ENCODE measurements at regions not wholly inside any gene's neighbourhood (a gene's known extent, or its start where the extent isn't known, plus 50 kb on each side); places are given as distances from the start of the nearest gene placed in this dataset.

DNA sequence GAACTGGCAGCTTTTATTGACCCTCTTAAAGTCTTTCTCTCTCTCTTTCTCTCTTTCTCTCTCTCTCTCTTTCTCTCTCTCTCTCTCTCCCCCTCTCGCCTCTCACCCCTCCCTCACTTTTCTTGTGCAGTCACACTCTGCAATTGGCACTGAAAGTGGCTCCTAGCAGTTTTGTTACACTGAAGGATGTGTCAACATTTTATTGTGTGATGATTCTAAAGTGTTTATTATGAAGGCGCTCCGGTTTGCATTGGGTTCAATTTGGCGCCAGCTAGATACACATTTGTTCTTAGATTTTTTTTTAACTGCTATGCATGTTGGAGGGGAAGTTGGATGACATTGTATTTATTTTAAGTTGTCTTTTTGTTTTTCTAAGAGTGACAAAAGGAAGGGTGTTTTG, 64.0 kb upstream of the CHRM3 start:
- DNase-seq (ENCODE audit: low read depth in 3 of 3, low spot score in 1 of 3), result no peak

DNA sequence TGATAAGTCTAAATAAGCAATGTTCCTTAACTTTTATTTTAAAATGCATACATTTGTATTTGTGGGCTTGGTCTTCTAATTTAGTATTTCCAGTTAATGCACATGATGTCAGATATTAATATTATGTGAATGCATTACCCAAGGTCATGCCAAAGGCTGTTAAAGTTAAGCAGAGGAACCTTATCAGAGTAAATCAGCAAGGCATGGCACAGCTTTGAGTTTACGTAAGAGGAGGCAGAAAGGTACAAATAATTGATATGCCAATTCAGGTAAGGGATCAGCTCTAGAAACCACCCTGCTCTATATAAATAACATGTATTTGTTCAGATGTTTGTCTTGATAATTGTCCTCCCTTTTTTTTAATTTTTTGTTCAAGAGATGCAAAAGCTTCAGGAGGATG, 64.5 kb upstream of the CHRM3 start:
- no peak for DNase-seq (ENCODE audit: low read depth in 3 of 3, low spot score in 1 of 3)

DNA sequence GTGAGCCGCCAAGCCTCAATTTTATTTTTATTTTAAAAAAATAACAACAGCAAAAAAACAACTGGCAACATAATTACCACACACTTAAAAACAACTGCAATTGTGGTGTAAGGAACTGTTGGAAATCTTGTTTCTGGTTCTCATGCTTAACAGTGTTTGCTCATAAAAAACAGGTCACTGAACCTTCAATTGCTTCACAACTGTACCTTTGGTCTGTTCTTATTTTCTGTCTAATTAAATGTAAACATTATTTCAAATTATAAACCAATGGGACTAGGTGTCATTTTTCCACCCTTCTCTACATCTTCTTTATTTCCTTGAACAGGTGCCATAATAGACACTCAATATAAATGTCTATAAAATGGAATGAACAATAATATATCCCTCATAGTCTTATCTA, 68.4 kb upstream of the CHRM3 start:
- no peak for DNase-seq (ENCODE audit: low read depth in 3 of 3, low spot score in 1 of 3)

DNA sequence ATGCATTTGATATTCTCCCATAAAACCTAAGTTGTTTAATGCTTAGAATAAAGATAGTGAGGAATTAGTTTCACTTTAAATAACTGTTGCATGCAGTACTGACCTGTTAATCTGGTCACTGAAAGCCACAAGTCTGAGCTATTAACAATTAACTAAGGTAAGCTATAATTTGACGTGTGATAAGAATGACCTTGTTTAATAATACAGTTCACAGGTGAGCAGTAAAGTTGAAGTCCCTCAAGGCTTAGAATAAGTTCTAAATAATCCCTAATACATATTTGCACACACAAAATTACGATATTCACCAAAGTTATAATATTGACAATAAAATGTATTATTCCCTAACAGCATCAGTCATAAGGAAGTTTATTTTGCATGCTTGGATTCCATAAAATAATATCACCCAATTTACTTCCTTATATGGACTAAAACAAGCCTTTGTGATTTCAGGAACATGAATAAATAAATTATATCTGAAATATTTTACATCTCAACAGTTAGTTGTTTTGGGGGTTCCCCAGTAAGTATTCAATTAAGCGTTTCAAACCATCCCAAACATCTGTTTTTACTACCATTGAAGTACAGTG, 70.6 kb upstream of the CHRM3 start:
- DNase-seq (ENCODE audit: low read depth in 3 of 3, low spot score in 1 of 3), result no peak

DNA sequence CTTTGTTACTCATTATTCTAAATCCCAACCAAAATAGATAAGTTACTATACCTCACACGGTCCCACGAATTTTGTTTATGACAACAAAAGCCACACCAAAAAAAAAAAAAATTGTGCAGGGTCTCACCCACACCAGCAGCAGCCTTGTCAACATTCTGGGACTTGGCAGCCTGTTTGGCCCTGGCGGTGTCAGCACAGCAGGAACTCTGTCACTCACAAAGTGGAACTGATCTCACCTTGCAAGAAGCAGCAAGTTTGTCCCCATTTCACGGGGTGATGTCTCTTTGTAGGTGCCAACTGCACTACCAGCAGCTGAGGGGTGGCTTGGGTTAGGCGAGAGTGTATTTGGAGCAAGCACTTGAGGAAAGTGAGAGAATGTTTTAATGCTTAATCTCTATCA, 75.0 kb upstream of the CHRM3 start:
- no peak for DNase-seq (ENCODE audit: low read depth in 3 of 3, low spot score in 1 of 3)

DNA sequence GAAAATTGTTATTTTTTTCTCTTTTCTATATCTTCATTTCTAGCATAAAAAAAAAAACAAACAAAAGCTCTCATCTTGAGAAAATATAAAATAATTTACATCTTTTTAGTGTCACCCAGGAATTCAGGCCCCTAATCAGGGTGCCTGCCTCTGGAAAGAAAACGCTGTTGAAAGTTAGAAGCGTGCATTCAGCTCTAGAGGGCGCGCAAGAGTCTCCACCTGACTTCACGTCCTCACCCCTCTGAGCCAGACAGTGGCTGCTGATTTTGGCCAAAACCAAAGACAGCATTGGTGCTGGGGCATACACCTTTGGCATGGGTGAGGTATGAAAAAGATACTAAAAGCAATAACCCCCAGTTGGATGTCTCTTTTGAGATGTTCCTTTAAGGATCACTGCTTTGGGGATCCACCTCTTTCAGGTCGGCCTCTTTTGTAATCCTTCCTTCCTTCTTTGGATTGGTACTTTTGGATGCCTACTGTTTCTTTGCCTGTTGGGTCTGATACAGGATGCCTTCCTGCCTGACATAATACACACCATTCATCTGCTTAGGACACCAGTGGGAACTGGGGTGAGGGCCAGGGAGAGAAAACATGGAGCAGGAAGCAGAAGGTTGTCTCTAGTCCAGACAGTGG, 77.6 kb upstream of the CHRM3 start:
- no peak for DNase-seq (ENCODE audit: low read depth in 3 of 3, low spot score in 1 of 3)

DNA sequence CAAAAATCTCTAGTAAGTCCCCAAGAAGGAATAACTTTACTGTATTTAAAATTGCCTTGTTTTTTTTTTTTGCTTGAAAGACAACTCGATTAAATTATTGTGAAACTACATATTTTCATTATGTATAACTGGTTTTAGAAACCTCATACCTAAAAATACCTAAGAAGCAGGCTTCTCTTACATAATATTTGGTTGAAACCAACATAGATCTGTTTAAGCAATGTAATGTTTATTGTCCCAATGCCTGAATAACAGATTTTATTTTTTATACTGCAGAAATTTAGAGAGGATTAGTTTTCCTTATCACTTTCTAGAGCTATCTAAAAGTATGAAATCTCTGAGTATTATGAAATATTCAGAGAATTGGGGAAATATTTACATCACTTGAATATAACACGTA, 78.5 kb upstream of the CHRM3 start:
- no peak for DNase-seq (ENCODE audit: low read depth in 3 of 3, low spot score in 1 of 3)

DNA sequence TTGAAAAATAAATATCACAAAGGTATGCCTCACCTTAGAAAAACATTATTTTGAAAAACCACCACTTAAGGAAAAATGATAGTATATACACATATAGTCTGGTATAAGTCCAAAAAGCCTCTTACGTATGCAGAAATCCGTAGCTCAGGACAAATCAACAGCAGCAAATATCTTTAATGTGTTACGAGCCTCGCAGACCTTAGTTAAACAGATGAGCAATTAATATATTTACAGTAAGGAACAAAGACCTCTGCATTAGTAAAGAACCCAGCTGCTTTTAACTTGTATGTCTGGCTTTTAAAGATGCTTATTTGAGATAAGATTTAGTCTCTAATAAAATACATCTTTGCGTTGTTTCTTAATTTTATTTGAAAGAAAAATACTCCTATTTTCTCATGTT, 79.9 kb upstream of the CHRM3 start:
- DNase-seq (ENCODE audit: low read depth in 3 of 3, low spot score in 1 of 3), result no peak

DNA sequence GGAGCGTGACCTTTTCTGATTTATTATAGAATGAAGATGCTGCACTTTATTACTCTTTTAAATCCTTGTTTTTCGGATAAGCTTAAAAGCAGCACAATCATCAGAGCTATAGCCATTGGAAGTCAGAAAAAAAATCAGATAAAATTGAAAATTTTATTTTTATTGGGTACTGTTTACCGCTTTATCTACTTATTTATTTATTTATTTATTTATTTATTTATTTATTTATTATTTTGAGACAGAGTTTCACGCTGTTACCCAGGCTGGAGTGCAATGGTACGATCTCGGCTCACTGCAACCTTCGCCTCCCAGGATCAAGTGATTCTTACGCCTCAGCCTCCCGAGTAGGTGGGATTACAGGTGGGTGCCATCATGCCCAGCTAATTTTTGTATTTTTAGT, 83.1 kb upstream of the CHRM3 start:
- no peak for DNase-seq (ENCODE audit: low read depth in 3 of 3, low spot score in 1 of 3)

DNA sequence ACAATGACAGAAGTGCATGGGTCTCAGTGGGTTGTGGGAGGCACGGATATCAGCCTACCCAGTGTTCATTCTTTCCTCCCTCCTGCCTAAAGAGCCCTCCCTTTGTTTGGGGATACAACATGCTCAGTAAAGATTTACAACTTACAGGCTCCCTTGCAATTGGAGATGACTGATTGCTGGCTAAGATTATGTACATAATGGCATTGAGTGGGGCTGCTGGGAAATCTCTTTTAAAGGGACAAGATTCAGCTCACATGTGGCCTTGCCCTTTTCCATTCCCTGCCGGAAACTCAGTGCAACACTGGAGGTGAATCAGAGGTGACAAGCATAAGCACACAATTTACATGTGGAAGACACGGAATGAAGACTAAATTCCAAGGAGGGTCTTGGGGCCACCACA, 83.7 kb upstream of the CHRM3 start:
- DNase-seq (ENCODE audit: low read depth in 3 of 3, low spot score in 1 of 3), result no peak

DNA sequence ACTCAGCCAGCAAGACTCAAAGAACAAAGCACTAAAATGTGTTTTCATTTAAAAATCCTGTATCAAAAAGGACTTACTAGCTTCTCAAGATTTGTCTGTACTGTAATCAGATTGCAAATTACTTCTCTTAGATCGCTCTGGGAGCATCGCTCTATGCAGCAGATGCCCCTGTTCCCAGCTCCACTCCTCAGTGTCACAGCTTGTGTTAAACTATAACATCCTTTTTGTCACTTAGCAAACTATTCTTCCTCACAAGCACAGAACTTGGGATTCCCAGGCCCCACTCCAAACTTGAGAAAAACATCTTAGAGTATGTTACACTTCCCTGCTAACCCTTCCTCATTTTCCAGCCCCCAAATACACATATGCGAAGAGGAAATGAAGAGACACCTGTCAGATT, 85.1 kb upstream of the CHRM3 start:
- no peak for DNase-seq (ENCODE audit: low read depth in 3 of 3, low spot score in 1 of 3)

DNA sequence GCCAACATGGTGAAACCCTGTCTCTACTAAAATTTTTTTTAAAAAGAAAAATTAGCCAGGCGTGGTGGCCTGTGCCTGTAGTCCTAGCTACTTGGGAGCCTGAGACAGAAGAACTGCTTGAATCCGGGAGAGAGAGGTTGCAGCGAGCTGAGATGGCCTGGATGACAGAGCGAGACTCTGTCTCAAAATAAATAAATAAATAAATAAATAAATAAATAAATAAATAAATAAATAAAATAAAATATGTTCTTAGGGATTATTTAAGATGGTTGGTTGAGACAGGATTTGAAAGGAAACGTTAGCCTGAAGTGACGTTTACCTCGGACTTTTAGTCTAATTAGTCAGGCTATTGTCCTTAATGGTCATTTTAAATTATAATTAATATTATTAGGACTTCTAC, 88.5 kb upstream of the CHRM3 start:
- DNase-seq (ENCODE audit: low read depth in 3 of 3, low spot score in 1 of 3), result no peak

DNA sequence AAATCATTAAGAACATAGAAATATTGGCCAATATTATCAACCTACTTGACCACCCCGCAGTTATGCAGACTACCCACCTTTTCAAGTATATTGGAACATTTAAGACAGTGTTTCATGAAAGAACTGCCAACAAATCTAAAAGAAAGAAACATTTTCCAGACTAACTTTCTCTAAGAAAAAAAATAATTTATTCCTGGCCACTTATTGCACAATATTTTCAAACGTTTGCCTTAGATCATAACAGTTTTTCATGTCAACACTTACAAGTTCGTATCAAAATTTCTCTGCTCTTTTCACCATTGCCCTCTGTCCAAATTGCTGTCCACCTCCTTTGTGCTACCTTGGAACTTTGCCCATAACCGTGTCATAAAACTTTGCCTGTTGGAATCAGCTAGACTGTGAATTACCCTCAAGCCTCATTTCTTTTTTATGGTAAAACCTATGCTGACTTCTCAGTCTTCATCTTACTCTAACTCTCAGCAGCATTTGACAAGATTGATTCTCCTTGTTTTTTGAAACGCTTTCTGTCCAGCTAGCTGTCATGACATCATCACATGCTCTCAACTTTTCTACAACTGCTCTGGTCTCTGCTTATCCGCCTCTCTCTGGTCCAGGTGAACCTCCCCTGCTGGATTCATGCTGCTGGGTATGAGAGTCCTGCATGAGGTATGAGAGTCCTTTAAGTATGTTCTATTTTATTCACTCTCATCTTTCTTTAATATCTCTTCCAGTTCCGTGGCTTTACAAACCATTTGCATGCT, 92.8 kb upstream of the CHRM3 start:
- no peak for DNase-seq (ENCODE audit: low read depth in 3 of 3, low spot score in 1 of 3)

DNA sequence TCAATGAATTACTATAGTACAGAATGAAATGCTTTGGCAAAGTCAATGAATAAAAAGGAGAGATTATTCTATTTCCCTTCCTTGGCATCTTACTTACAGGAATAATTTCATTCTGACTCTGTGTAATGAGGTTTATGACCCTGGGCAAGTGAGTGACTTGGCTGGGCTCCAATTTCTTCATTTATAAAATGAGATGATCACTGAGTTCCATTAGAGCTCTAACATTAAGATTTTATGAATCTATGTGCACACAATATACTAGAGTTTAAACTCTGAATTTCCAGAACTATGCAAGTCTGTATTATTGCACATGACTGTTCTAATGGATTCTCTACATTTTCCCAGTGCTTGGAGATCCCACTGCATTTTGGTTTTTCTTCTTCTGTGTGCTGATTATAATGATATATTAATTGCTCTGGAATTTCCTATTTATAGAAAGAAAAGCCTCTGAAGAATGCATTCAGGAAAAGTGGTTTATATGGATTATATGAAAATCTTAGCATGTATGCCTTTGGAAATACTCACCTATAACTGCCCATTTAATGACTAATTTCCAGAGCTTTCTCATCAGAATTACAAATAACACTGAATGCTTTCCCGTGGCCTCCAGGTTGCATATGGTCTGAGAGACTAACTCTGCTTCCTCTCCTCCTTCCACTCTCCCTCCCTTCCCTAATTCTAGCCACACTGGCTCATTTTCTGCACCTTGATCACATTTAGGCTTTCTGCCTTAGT, 97.4 kb upstream of the CHRM3 start:
- DNase-seq (ENCODE audit: low read depth in 3 of 3, low spot score in 1 of 3), result no peak

DNA sequence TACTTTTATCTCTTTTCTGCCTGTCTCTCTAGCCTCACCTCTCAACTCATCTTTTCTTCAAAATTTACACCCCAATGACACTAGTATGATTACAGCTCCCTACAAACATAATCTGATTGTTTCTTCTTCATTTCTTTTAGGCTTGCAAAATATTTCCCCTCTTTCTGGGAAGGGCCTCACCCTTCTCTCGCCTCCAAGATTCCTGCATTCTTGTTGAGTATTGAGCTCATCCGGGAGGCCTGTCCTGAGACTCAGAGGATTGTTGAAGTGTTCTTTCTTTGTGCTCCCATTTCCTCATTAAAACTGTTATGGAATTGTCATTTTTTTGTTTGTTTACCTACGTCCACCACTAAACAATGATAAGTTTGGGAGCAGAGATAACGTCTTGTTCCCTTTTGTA, 99.1 kb upstream of the CHRM3 start:
- DNase-seq (ENCODE audit: low read depth in 3 of 3, low spot score in 1 of 3), result no peak

DNA sequence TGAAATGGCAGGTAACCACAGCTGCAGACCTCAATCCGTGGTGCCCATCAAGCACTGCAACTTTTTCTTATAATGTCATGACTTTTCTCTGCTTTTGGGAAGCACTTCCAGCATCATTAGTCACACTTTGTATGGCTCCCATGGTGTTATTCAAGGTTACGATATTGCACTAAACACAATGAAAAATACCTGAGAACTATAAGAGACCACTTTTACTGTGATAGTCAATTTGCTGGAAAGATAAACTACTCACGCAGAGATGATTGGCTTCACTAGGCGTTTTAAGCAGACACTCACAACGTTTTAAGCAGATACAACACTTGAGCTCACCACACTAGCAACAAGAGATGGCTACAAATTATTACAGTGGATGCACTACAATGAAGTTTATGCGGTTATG, 103.2 kb upstream of the CHRM3 start:
- no peak for DNase-seq (ENCODE audit: low read depth in 3 of 3, low spot score in 1 of 3)

DNA sequence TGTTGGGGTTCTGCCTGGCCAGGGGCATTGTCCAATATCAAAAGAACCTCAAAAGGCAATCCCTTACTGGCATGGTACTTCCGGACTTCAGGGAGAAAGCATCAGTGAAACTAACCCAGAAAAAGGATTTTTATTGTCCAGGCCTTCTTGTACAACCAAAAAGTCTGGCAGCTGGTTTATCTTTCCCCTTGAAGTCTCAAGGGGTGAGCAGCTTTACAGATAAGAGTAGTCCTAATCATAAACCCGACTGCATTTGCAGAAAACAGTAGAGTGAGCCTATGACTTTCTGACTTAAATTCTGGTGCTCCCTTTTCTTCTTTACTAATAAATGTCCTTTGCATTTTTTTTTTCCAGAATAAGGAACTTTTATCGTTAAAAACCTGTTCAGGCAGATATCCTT, 104.0 kb upstream of the CHRM3 start:
- no peak for DNase-seq (ENCODE audit: low read depth in 3 of 3, low spot score in 1 of 3)

DNA sequence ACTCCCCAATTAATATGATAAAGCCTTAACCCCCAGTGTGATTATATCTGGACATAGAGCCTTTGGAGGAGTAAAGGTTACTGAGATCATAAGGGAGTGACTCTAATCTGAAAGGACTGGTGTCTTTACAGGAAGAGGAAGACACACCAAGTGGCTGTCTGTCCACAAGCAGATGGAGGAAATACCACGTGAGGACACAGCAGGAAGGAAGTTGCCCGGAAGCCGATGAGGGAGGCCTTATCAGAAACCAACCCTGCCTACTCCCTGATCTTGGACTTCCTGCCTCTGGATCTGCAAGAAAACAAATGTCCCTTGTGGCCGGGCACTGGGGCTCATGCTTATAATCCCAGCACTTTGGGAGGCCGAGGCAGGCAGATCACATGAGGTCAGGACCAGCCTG, 110.3 kb upstream of the CHRM3 start:
- no peak for DNase-seq (ENCODE audit: low read depth in 3 of 3, low spot score in 1 of 3)

DNA sequence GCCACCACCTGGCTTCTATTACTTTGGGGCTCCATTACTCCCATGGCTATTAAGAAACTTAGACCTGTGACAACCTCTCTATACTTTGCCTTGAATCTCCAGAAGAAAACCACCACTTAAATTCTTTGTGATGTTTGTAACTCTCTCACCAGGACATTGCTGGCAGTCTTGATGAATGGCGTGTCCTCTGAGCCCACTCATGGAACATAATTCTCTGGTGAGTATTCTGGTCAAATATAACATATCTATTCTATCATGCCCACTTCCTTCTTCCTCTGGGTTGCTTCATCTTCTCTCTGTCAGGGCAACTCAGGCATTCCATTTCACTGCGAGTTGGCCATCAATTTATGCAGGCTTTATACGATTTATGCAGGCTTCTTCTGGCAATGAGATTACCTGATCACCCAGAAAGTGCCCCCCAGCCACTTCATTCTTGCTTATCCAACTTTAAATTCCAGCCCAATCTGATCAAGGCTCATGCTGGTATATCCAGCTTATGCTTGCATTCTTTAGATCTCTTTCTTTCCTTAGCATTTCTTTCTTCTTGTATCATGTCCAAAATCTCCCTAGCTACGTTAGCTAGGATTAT, 112.0 kb upstream of the CHRM3 start:
- no peak for DNase-seq (ENCODE audit: low read depth in 3 of 3, low spot score in 1 of 3)

DNA sequence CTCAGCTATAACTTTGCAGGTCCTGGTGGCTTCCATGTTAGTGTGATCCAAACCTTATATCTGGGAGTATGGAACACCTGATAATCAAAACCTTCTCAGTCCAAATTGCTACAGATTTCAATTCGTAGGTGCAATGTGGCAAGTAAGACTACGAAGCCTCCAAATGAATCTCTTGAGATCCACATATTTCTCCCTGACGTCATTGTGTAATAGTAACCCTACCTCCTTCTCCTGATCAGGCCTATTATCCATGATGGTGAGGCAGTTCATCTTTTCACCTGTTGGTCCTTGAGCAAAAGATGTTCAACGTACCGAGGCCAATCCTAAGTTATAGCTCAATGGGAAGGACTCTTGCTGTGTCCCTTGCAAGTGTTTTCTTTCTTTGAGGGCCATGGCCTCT, 115.9 kb upstream of the CHRM3 start:
- no peak for DNase-seq (ENCODE audit: low read depth in 3 of 3, low spot score in 1 of 3)

DNA sequence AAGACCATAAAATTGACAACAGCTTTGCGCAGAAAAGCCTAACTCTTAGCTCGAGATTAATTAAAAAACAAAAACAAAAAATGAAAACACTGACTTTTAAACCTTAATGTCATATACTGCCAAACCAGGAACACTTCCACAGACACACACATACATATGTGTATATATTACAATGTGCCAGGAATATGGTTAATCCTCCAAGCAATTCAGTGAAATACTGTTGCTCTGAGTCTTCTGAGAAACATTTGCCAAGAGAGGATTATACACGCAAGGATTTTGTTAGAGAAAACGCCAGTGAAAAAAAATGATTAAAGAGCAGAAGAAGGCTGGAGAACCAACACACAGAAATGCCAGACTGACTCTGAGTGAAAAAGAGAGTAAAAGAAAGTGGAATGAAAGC, 116.7 kb upstream of the CHRM3 start:
- DNase-seq (ENCODE audit: low read depth in 3 of 3, low spot score in 1 of 3), result no peak

DNA sequence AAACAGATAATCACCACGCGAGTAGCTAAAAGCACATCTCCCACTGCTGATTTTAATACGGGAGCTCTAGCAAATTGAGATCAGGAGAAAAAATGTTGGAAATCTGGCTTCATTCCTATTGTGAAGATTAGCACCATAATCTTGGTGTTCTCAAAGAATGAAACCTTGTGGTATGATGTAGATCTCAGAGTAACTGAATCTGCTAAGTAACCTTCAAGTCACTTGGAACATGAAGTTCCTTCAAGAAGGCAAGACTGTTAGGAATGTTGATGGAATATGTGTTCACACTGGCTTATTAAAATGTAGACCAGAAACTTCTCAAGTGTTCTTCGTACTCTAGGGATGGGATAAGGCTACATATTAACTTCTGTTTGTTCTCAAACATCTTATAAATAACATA, 117.4 kb upstream of the CHRM3 start:
- DNase-seq (ENCODE audit: low read depth in 3 of 3, low spot score in 1 of 3), result no peak

All from stimulated activated CD4-positive, alpha-beta T cell treated with anti-CD3 and anti-CD28 coated beads, TNF-alpha, amount 100 ng/mL, for 1 hour (primary cell).